ENCODE measurements at regions not wholly inside any gene's neighbourhood (a gene's known extent, or its start where the extent isn't known, plus 50 kb on each side); places are given as distances from the start of the nearest gene placed in this dataset.

DNA sequence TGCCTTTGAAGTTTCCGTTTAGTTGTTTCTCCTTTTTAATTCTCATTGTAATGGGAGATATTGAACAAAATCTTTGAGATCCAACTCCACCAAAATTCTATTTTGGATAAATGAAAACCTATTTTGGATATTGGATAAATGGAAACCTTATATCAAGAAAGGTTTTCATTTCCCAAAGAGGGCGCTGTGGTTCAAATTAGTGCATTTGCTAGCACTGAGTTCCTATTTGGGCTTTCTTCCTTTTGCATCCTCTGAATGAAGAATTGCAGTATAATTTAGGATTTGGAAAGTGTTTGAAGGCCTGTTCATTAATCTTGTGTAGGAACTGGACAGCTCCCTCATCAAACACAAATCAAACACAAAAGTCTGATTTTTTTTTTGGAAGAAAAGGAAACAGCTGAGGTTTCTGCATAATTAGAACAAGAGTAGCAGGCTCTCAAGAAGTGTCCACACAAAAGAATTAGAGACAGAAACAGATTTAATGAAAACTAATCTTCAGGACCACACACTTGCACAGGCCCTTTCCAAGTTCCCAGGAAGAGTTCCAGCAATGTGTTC, 80.8 kb upstream of the KLF14 start:
- TF ChIP-seq, protein P1, sequence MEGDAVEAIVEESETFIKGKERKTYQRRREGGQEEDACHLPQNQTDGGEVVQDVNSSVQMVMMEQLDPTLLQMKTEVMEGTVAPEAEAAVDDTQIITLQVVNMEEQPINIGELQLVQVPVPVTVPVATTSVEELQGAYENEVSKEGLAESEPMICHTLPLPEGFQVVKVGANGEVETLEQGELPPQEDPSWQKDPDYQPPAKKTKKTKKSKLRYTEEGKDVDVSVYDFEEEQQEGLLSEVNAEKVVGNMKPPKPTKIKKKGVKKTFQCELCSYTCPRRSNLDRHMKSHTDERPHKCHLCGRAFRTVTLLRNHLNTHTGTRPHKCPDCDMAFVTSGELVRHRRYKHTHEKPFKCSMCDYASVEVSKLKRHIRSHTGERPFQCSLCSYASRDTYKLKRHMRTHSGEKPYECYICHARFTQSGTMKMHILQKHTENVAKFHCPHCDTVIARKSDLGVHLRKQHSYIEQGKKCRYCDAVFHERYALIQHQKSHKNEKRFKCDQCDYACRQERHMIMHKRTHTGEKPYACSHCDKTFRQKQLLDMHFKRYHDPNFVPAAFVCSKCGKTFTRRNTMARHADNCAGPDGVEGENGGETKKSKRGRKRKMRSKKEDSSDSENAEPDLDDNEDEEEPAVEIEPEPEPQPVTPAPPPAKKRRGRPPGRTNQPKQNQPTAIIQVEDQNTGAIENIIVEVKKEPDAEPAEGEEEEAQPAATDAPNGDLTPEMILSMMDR (IDR thresholded peaks at IDR 0.05): peak; percentile 4 to 35 (median 22)
- TF ChIP-seq EP300 (IDR thresholded peaks at IDR 0.05): no peak

All from esophagus muscularis mucosa (tissue), 3 donors.